ENCODE measurements at regions not wholly inside any gene's neighbourhood (a gene's known extent, or its start where the extent isn't known, plus 50 kb on each side); places are given as distances from the start of the nearest gene placed in this dataset.

GRCh38 chr2:58709274-58709673 is 468.1 kb upstream of the FANCL start:
- TF ChIP-seq CTCF (IDR thresholded peaks at IDR 0.05) (no peak), POLR2A (IDR thresholded peaks at IDR 0.05) (no peak), EP300 (IDR thresholded peaks at IDR 0.05) (no peak)
